H1 (cell line): ENCODE measurements at regions not wholly inside any gene's neighbourhood (a gene's known extent, or its start where the extent isn't known, plus 50 kb on each side); places are given as distances from the start of the nearest gene placed in this dataset.

Source experiments
- ATF2 ChIP-seq: IDR thresholded peaks from 2 replicates; pipeline ENCODE4 v1.6.1; 2012; ENCODE audit warnings: low read length, inconsistent platforms
- BCL11A ChIP-seq, 2 experiments: IDR thresholded peaks; one replicate each; pipeline ENCODE4 v1.6.1; 2011; ENCODE audit warnings: low read depth in 2 of 2, low read length in 2 of 2, mild to moderate bottlenecking in 2 of 2

GRCh38 chr3:34362910-34363309, 564.5 kb downstream of the PDCD6IP start (continued):
- TF ChIP-seq ATF2 (no peak), BCL11A (IDR thresholded peaks at IDR 0.05; ENCODE audit: low read depth in 2 of 2, low read length in 2 of 2) (no peak)
- TF ChIP-seq, all 59 proteins: peak for 0
